Spleen (tissue), 11 donors: ENCODE measurements at regions not wholly inside any gene's neighbourhood (a gene's known extent, or its start where the extent isn't known, plus 50 kb on each side); places are given as distances from the start of the nearest gene placed in this dataset.

Source experiments
- DNase-seq: peaks from one replicate; pipeline ENCODE4 v3.0.0-alpha.2; 2020
- H3K27ac ChIP-seq, 8 donors: fragments of 200-600 bp; sonication (generic) in 7 of 8; 1 replicate in 4 of 8; 2 replicates in 4 of 8; pipeline versions ENCODE4 v1.5.0 to v1.8.0; 2016 to 2021; ENCODE audit warnings: inconsistent platforms in 4 of 8, mild to moderate bottlenecking in 4 of 8, moderate library complexity in 1 of 8
- H3K27me3 ChIP-seq, 7 donors: fragments of 200-600 bp; sonication (generic) in 6 of 7; replicated peaks in 1 of 7; 1 replicate in 4 of 7; 2 replicates in 3 of 7; pipeline versions ENCODE4 v1.5.0 to v1.8.0; 2016 to 2021; ENCODE audit warnings: inconsistent platforms in 3 of 7, mild to moderate bottlenecking in 1 of 7
- H3K36me3 ChIP-seq, 6 donors: fragments of 200-600 bp; sonication (generic) in 5 of 6; 1 replicate in 4 of 6; 2 replicates in 2 of 6; pipeline versions ENCODE4 v1.5.0 to v1.8.0; 2016 to 2021; ENCODE audit warnings: inconsistent platforms in 2 of 6
- H3K4me1 ChIP-seq, 6 donors: fragments of 200-600 bp; sonication (generic) in 5 of 6; 1 replicate in 3 of 6; 2 replicates in 3 of 6; pipeline versions ENCODE4 v1.5.0 to v1.8.0; 2016 to 2021; ENCODE audit warnings: inconsistent platforms in 3 of 6
- H3K4me3 ChIP-seq, 8 donors: fragments of 200-600 bp; sonication (generic) in 7 of 8; 1 replicate in 4 of 8; 2 replicates in 4 of 8; pipeline versions ENCODE4 v1.5.0 to v1.8.0; 2016 to 2021; ENCODE audit warnings: inconsistent platforms in 4 of 8, mild to moderate bottlenecking in 4 of 8, moderate library complexity in 2 of 8
- H3K9me3 ChIP-seq, 8 donors: fragments of 200-600 bp; sonication (generic) in 7 of 8; 1 replicate in 4 of 8; 2 replicates in 4 of 8; pipeline versions ENCODE4 v1.5.0 to v1.8.0; 2016 to 2021; ENCODE audit warnings: inconsistent platforms in 4 of 8
- POLR2A ChIP-seq, 3 donors: fragments of 450-650 bp; IDR thresholded peaks; one replicate each; pipeline ENCODE4 v1.5.1; 2017; ENCODE audit warnings: antibody characterized with exemption in 3 of 3, mild to moderate bottlenecking in 1 of 3
- POLR2AphosphoS5 ChIP-seq, 3 donors: sonication (generic); formaldehyde crosslinking; IDR thresholded peaks; one replicate each; pipeline ENCODE4 v1.5.1; 2017; ENCODE audit warnings: antibody characterized with exemption in 3 of 3
- WGBS, 5 donors: extraction: QIAGEN DNeasy Blood & Tissue Kit in 3 of 5; methylation state at CpG; one replicate each; pipeline versions ENCODE4 v1.1.5 to v1.1.7; 2013 to 2018; 5-methylcytosine and 5-hydroxymethylcytosine counted together
- intact Hi-C: fragments of 100-400 bp; cut with DNase I; formaldehyde crosslinking; loops from one replicate; pipeline ENCODE4 v1.15.0; 2023; ENCODE audit warnings: low total_unique reads
- TF ChIP-seq, protein P1 (sequence below), 11 experiments: fragments of 200-600 bp in 7 of 11; fragments of 450-650 bp in 4 of 11; sonication (generic) in 4 of 11; IDR thresholded peaks in 8 of 11; conservative IDR thresholded peaks in 3 of 11; 1 replicate in 7 of 11; 2 replicates in 4 of 11; pipeline versions ENCODE4 v1.4.0 to v1.8.0; 2016 to 2021; ENCODE audit warnings: antibody characterized with exemption in 11 of 11, inconsistent platforms in 4 of 11, mild to moderate bottlenecking in 1 of 11
- donor health status: healthy with polysubstance abuse.
- donor health status: DM: no; HTN: no; CAD: no; lungs with moderate emphysema.
- donor health status: DM: no; HTN: no; CAD: no.
- donor health status: Bipolar disorder and iron deficiency.
- donor health status: healthy.
- donor health status: DM: no; HTN: no; CAD: no.
- donor health status: DM: yes; HTN: yes; CAD: no.

DNA sequence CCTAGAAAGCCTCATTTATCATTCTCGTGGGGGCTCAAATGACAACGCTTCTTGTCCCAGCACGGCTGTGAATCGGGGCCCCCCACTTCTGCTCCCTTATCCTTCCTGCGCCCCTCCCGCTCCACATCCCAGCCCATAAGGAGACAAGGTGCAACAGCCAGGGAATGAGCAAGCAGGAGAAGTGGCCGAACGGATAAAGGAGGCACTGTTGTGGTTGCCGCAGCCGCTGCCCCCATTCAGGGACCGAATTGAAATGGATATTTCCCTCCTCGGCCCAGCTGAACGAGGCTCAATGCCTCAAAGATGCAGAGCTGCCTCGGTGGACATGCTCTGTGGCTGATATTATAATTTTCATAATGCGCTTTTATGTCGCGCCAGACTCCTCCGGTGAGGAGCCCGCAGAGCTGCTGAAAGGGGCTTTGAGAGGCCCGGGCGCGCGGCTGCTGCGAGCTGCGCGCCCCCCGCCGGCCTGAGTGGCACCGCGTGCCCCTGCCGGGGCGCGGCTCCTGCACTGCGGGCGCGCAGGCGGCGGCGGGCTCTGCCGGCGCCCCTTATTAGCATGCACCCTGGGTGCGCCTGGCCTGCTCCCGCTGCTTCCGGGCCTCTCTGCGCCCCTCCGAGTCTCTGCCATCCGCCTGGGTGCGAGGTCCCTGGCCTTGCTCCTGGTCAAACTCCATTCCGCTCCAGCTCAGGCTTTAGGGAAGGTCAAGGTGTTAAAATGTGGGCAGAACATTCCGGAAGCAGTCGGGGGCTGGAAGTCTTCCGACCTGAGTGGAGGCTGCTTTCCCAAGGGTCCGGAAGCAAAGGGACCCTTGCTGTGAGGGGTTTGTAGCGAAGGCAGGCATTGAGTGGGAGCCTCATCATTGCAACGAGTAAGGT, 68.2 kb upstream of the TMEM33 start:
- Histone ChIP-seq H3K27ac (no peak overlapping the region), H3K36me3 (no peaks in the 10 kb centered on the region), H3K9me3 (no peaks in the 10 kb centered on the region), H3K4me3 (peak overlapping the region in 1 of 8 donors; percentile 15), H3K27me3 (peaks cover 0 to 96% (median 66%) of the 10 kb centered on the region in 7 donors), H3K4me1 (peaks cover 2 to 22% (median 16%) of the 10 kb centered on the region in 6 donors)
- 5 to 6% (median 5%) methylated on average over 28 to 55 of the region's 55 CpGs for WGBS, 5 donors
- intact Hi-C loops = no loop called here
- DNase-seq = peak; percentile 52
- TF ChIP-seq POLR2A (IDR thresholded peaks at IDR 0.05) (no peak), POLR2AphosphoS5 (IDR thresholded peaks at IDR 0.05) (no peak)
- TF ChIP-seq, protein P1, sequence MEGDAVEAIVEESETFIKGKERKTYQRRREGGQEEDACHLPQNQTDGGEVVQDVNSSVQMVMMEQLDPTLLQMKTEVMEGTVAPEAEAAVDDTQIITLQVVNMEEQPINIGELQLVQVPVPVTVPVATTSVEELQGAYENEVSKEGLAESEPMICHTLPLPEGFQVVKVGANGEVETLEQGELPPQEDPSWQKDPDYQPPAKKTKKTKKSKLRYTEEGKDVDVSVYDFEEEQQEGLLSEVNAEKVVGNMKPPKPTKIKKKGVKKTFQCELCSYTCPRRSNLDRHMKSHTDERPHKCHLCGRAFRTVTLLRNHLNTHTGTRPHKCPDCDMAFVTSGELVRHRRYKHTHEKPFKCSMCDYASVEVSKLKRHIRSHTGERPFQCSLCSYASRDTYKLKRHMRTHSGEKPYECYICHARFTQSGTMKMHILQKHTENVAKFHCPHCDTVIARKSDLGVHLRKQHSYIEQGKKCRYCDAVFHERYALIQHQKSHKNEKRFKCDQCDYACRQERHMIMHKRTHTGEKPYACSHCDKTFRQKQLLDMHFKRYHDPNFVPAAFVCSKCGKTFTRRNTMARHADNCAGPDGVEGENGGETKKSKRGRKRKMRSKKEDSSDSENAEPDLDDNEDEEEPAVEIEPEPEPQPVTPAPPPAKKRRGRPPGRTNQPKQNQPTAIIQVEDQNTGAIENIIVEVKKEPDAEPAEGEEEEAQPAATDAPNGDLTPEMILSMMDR (IDR thresholded peaks at IDR 0.05 in 8 of 11, conservative IDR thresholded peaks at IDR 0.05 in 3 of 11) = no peak

DNA sequence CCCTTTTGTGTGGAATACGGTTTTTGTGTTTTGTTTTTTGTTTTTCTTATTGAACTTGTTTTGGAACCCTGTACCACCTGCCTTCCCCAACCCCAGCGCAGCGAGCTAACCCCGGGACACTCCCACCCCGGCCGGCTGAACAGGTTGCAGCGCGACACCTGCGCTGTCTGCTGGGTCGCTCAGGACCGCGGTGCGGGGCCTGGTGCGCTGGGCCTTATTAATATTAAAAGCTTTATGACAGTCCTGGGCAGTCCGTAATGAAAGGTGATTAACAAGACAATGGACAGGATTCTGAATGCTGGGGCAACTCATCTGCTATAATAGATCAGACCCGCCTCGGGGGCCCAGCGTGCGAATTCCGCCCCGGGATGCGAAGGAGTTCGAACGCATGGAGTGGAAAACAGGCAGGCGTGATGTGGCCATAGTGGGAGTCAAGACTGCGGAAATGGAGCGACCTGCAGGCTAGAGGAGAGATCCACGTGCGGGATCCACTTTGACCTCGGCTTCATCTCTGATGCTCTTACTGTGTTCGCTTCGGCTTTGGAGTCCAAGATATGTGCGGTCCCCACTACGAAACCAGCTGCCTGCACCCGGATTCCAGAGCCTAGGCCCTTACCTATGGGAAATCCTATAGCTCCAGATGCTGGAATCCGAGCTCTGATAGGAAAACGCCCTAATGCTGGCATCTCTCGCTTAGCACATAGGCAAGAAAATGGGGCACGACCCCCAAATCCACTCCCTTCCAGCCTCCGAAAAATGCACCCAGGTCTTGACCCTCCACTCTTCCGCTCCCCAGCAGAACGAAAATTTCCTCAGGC, 69.0 kb upstream of the TMEM33 start:
- H3K27ac ChIP-seq = no peak overlapping the region
- peaks cover 2 to 22% (median 16%) of the 10 kb centered on the region in 6 donors for H3K4me1 ChIP-seq
- intact Hi-C loops = no loop called here
- TF ChIP-seq, protein P1 (IDR thresholded peaks at IDR 0.05 in 8 of 11, conservative IDR thresholded peaks at IDR 0.05 in 3 of 11) = no peak
- no peak for TF ChIP-seq POLR2A (IDR thresholded peaks at IDR 0.05)
- H3K4me3 ChIP-seq = peak overlapping the region in 1 of 8 donors; percentile 15
- H3K36me3 ChIP-seq = no peaks in the 10 kb centered on the region
- no peaks in the 10 kb centered on the region for H3K9me3 ChIP-seq
- 9 to 16% (median 13%) methylated on average over 42 of the region's 42 CpGs for WGBS, 5 donors
- peaks cover 0 to 87% (median 61%) of the 10 kb centered on the region in 7 donors for H3K27me3 ChIP-seq
- peak; percentile 49 for DNase-seq

DNA sequence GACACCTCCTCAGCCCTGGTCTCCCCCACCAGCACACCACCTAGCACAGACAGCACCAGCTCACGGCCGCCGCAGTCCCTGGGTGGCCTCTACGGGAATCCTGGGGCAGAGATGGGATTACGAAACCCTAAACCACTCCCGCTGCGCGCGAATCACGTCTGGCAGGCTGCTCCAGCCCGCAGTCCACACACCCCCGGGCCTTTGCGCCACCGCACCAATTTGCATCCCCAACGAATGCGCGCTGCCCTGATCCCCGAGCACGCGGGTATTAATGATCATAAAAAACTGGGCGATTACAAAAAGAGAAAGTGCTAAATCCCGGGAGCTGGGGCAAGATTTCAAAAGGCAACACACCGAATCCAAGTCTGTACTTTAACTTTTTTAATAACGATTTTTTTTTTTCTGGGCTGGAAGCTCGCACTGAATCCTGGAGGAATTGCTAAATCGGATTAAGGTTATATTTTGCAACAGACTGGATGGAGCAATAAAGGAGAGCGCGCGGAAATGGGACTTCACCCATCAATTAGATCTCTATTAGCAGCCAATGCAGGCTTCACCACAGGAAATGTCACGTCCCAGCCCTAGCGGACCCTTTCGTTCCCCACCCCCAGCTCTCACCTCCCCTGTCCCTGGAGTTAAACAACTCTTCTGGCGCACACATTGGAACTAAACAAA, 69.8 kb upstream of the TMEM33 start:
- intact Hi-C loops = no loop called here

More for the DNA sequence above, 69.8 kb upstream of the TMEM33 start:
- no peak for TF ChIP-seq POLR2AphosphoS5 (IDR thresholded peaks at IDR 0.05)
- TF ChIP-seq, protein P1 (IDR thresholded peaks at IDR 0.05 in 8 of 11, conservative IDR thresholded peaks at IDR 0.05 in 3 of 11) = no peak
- no peak for TF ChIP-seq POLR2A (IDR thresholded peaks at IDR 0.05)
- Histone ChIP-seq H3K9me3 (no peaks in the 10 kb centered on the region), H3K4me3 (peak overlapping the region in 1 of 8 donors; percentile 15), H3K36me3 (no peaks in the 10 kb centered on the region), H3K4me1 (peaks cover 2 to 22% (median 16%) of the 10 kb centered on the region in 6 donors), H3K27ac (no peak overlapping the region), H3K27me3 (peaks cover 0 to 84% (median 57%) of the 10 kb centered on the region in 7 donors)
- 8 to 9% (median 9%) methylated on average over 29 to 33 of the region's 33 CpGs for WGBS, 5 donors
- no peak for DNase-seq
